ENCODE measurements at regions not wholly inside any gene's neighbourhood (a gene's known extent, or its start where the extent isn't known, plus 50 kb on each side); places are given as distances from the start of the nearest gene placed in this dataset.

DNA sequence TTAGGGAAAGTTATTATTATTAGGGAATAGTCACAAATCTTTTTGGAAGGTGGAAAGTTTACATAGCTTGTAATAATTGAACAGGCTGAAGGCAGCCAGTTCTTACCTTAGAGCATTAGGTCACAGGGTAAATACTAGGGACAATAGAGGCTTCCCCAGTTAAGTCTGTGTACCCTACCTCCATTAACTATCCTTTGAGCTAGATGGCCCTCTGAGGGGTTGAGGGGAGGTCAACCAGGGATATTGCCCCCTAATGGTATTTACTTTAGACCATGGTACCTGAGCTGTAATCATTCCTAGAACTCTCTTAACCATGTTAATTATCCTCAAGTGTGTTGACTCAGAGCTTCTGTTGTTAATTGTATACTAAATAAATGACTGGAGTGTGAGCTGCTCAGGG lies 120.5 kb upstream of the SCN7A start:
- DNase-seq (ENCODE audit: low spot score) (no peak), ATAC-seq (ENCODE audit: low read depth) (no peak)
- H3K4me1 ChIP-seq (ENCODE audit: insufficient read depth, poor library complexity, severe bottlenecking) = no peaks in the 10 kb centered on the region

DNA sequence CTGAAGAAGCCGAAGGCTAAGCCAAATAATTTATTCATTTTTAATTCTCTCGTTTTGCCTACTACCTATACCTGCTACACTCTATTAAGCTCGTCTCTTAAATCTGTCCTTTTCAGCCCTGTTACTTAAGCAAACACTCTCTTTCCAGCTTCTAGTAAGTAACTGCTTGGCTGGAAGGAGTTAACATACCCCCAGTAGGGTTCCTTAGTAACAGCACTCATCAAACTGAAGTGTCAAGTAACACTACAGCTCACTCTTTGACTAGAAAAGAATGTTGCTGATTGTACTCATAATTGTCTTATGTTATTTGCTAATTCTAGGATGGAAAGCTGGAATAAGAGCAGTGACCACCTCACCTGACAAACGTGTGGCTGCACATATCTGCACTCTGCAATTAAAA lies 120.0 kb upstream of the SCN7A start:
- no peak overlapping the region for H3K4me3 ChIP-seq (ENCODE audit: severe bottlenecking)
- no peak for DNase-seq (ENCODE audit: low spot score)
- H3K27me3 ChIP-seq (ENCODE audit: insufficient read depth, poor library complexity, severe bottlenecking) = no peaks in the 10 kb centered on the region
- H3K36me3 ChIP-seq (ENCODE audit: low read depth) = no peaks in the 10 kb centered on the region
- TF ChIP-seq, protein P1, sequence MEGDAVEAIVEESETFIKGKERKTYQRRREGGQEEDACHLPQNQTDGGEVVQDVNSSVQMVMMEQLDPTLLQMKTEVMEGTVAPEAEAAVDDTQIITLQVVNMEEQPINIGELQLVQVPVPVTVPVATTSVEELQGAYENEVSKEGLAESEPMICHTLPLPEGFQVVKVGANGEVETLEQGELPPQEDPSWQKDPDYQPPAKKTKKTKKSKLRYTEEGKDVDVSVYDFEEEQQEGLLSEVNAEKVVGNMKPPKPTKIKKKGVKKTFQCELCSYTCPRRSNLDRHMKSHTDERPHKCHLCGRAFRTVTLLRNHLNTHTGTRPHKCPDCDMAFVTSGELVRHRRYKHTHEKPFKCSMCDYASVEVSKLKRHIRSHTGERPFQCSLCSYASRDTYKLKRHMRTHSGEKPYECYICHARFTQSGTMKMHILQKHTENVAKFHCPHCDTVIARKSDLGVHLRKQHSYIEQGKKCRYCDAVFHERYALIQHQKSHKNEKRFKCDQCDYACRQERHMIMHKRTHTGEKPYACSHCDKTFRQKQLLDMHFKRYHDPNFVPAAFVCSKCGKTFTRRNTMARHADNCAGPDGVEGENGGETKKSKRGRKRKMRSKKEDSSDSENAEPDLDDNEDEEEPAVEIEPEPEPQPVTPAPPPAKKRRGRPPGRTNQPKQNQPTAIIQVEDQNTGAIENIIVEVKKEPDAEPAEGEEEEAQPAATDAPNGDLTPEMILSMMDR (IDR thresholded peaks at IDR 0.05; ENCODE audit: poor library complexity, severe bottlenecking) = no peak
- H3K4me1 ChIP-seq (ENCODE audit: insufficient read depth, poor library complexity, severe bottlenecking) = no peaks in the 10 kb centered on the region
- no peaks in the 10 kb centered on the region for H3K9me3 ChIP-seq (ENCODE audit: severe bottlenecking)
- no peak for ATAC-seq (ENCODE audit: low read depth)
- no peak overlapping the region for H3K27ac ChIP-seq (ENCODE audit: poor library complexity, severe bottlenecking)

More for the DNA sequence above, 120.5 kb upstream of the SCN7A start:
- TF ChIP-seq, protein P1 (IDR thresholded peaks at IDR 0.05; ENCODE audit: poor library complexity, severe bottlenecking) = no peak
- no peaks in the 10 kb centered on the region for H3K9me3 ChIP-seq (ENCODE audit: severe bottlenecking)
- no peak overlapping the region for H3K4me3 ChIP-seq (ENCODE audit: severe bottlenecking)
- H3K36me3 ChIP-seq (ENCODE audit: low read depth) = no peaks in the 10 kb centered on the region
- no peak overlapping the region for H3K27ac ChIP-seq (ENCODE audit: poor library complexity, severe bottlenecking)
- no peaks in the 10 kb centered on the region for H3K27me3 ChIP-seq (ENCODE audit: insufficient read depth, poor library complexity, severe bottlenecking)

DNA sequence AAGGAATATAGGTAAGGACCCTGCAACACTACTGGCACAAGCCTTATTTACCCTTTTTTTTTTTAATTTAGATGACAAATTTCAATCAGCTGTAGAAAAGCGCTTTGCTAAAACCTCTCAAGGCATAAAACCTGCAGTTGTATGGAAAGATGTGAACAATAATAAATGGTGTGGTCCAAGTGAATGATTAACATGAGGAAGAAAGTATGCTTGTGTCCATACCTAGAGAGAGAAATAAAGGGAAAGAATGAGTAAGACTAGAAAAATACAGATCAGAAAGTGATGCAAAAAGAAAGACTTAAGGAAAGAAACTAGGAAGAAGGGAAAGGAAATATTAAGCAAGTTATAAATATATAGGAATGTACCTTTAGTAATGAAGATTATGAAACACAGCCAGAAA lies 119.2 kb upstream of the SCN7A start:
- Histone ChIP-seq H3K27ac (ENCODE audit: poor library complexity, severe bottlenecking) (no peak overlapping the region), H3K4me1 (ENCODE audit: insufficient read depth, poor library complexity, severe bottlenecking) (no peaks in the 10 kb centered on the region), H3K36me3 (ENCODE audit: low read depth) (no peaks in the 10 kb centered on the region), H3K27me3 (ENCODE audit: insufficient read depth, poor library complexity, severe bottlenecking) (no peaks in the 10 kb centered on the region), H3K4me3 (ENCODE audit: severe bottlenecking) (no peak overlapping the region), H3K9me3 (ENCODE audit: severe bottlenecking) (no peaks in the 10 kb centered on the region)
- ATAC-seq (ENCODE audit: low read depth) = no peak
- no peak for DNase-seq (ENCODE audit: low spot score)
- TF ChIP-seq, protein P1 (IDR thresholded peaks at IDR 0.05; ENCODE audit: poor library complexity, severe bottlenecking) = no peak

DNA sequence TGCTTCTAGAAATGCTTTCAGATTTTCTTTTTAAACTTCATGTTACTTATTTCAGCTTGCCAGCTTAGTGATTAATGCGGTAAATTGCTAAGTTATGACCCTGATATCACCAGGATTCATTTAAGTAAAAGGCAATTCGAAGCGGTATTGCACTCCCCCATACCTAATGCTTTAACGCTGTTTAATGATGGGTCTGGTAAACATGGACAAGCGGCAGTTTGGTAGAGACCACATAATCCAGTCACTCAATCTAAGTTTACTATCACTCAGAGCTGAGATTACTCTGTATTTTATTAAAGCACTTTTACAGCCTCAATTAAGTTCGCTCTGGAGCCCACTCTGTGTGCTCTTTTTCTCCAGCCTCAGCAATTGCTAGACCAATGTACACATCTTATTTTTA lies 118.2 kb upstream of the SCN7A start:
- Histone ChIP-seq H3K27ac (ENCODE audit: poor library complexity, severe bottlenecking) (no peak overlapping the region), H3K4me1 (ENCODE audit: insufficient read depth, poor library complexity, severe bottlenecking) (no peaks in the 10 kb centered on the region), H3K4me3 (ENCODE audit: severe bottlenecking) (no peak overlapping the region), H3K27me3 (ENCODE audit: insufficient read depth, poor library complexity, severe bottlenecking) (no peaks in the 10 kb centered on the region), H3K36me3 (ENCODE audit: low read depth) (no peaks in the 10 kb centered on the region), H3K9me3 (ENCODE audit: severe bottlenecking) (no peaks in the 10 kb centered on the region)
- DNase-seq (ENCODE audit: low spot score) (no peak), ATAC-seq (ENCODE audit: low read depth) (no peak)
- TF ChIP-seq, protein P1 (IDR thresholded peaks at IDR 0.05; ENCODE audit: poor library complexity, severe bottlenecking) = no peak

DNA sequence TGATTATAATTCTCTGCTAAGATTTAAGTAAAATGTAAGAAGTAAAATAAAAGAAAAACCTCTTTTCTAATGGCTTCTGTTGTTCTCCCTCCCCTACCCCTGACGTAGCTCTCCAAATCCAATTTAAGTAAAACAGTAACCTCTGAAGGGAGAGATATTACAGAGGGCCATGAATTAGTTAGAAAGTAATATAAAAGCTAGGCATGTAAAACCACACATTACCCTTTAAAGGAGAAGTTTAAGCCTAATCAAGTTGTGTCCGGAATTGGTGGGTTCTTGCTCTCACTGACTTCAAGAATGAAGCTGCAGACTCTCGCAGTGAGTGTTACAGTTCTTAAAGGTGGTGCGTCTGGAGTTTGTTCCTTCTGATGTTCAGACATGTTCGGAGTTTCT lies 116.9 kb upstream of the SCN7A start:
- DNase-seq (ENCODE audit: low spot score) (no peak), ATAC-seq (ENCODE audit: low read depth) (no peak)
- no peaks in the 10 kb centered on the region for H3K36me3 ChIP-seq (ENCODE audit: low read depth)
- no peaks in the 10 kb centered on the region for H3K9me3 ChIP-seq (ENCODE audit: severe bottlenecking)
- no peak overlapping the region for H3K27ac ChIP-seq (ENCODE audit: poor library complexity, severe bottlenecking)
- TF ChIP-seq, protein P1 (IDR thresholded peaks at IDR 0.05; ENCODE audit: poor library complexity, severe bottlenecking) = no peak
- H3K27me3 ChIP-seq (ENCODE audit: insufficient read depth, poor library complexity, severe bottlenecking) = no peaks in the 10 kb centered on the region
- no peak overlapping the region for H3K4me3 ChIP-seq (ENCODE audit: severe bottlenecking)
- no peaks in the 10 kb centered on the region for H3K4me1 ChIP-seq (ENCODE audit: insufficient read depth, poor library complexity, severe bottlenecking)

All from RWPE2 (cell line).